ENCODE measurements at regions not wholly inside any gene's neighbourhood (a gene's known extent, or its start where the extent isn't known, plus 50 kb on each side); places are given as distances from the start of the nearest gene placed in this dataset.

- TF ChIP-seq CTCF (IDR thresholded peaks at IDR 0.05) = no peak
- TF ChIP-seq POLR2AphosphoS5 (IDR thresholded peaks at IDR 0.05) = no peak
Observed at GRCh38 chr7:25714013-25714412, 438.0 kb upstream of the NFE2L3 start.

Data from breast epithelium (tissue), 3 donors.